ENCODE measurements at regions not wholly inside any gene's neighbourhood (a gene's known extent, or its start where the extent isn't known, plus 50 kb on each side); places are given as distances from the start of the nearest gene placed in this dataset.

DNA sequence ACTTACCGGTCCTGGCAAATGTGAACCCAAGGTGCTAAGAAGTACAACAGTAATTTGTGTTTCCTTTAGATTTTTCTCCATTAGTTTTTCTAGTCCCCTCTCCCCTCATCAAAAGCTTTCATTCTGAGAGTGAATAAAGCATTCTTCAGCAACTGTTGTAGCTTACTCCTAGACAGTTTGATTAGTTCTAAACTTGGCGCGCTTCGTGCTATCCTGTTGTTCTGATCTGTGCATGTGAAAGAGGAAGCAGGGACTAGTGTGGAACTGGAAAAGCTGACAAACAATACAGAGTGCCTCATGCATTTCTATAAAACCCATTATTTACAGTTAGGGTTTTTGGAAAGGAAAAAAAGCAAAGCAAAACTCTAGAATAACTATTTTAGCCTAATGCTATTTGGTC is 556.9 kb upstream of the SLIT2 start:
- TF ChIP-seq, protein P1, sequence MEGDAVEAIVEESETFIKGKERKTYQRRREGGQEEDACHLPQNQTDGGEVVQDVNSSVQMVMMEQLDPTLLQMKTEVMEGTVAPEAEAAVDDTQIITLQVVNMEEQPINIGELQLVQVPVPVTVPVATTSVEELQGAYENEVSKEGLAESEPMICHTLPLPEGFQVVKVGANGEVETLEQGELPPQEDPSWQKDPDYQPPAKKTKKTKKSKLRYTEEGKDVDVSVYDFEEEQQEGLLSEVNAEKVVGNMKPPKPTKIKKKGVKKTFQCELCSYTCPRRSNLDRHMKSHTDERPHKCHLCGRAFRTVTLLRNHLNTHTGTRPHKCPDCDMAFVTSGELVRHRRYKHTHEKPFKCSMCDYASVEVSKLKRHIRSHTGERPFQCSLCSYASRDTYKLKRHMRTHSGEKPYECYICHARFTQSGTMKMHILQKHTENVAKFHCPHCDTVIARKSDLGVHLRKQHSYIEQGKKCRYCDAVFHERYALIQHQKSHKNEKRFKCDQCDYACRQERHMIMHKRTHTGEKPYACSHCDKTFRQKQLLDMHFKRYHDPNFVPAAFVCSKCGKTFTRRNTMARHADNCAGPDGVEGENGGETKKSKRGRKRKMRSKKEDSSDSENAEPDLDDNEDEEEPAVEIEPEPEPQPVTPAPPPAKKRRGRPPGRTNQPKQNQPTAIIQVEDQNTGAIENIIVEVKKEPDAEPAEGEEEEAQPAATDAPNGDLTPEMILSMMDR (IDR thresholded peaks at IDR 0.05 in 4 of 5, conservative IDR thresholded peaks at IDR 0.05 in 1 of 5) = no peak
- TF ChIP-seq POLR2A (IDR thresholded peaks at IDR 0.05) = no peak

Data from gastrocnemius medialis (tissue), 4 donors.